ENCODE measurements at regions not wholly inside any gene's neighbourhood (a gene's known extent, or its start where the extent isn't known, plus 50 kb on each side); places are given as distances from the start of the nearest gene placed in this dataset.

GRCh38 chr13:85334187-85334586, 465.0 kb downstream of the SLITRK6 start (continued):
- TF ChIP-seq ZNF462 (CRISPR knock-in tag; IDR thresholded peaks at IDR 0.05) (no peak), ZNF331 (CRISPR knock-in tag; IDR thresholded peaks at IDR 0.05; ENCODE audit: low read depth) (no peak), STAT1 (IDR thresholded peaks at IDR 0.05; ENCODE audit: unreplicated experiment) (no peak), JUNB (IDR thresholded peaks at IDR 0.05; ENCODE audit: unreplicated experiment) (no peak), CREB1 (CRISPR knock-in tag; IDR thresholded peaks at IDR 0.05; ENCODE audit: low read depth) (no peak), CTCF (conservative IDR thresholded peaks at IDR 0.05; ENCODE audit: low read depth in 2 of 2) (no peak), EZH2 (IDR thresholded peaks at IDR 0.05; ENCODE audit: low read depth, unreplicated experiment) (no peak), NANOG (IDR thresholded peaks at IDR 0.05; ENCODE audit: borderline replicate concordance) (no peak), EZH2phosphoT487 (IDR thresholded peaks at IDR 0.05; ENCODE audit: unreplicated experiment) (no peak), ETS1 (IDR thresholded peaks at IDR 0.05) (no peak)
